Spleen (tissue), 11 donors: ENCODE measurements at regions not wholly inside any gene's neighbourhood (a gene's known extent, or its start where the extent isn't known, plus 50 kb on each side); places are given as distances from the start of the nearest gene placed in this dataset.

Experiments
- DNase-seq: peaks from one replicate; pipeline ENCODE4 v3.0.0-alpha.2; 2020
- H3K27ac ChIP-seq, 8 donors: fragments of 200-600 bp; sonication (generic) in 7 of 8; 1 replicate in 4 of 8; 2 replicates in 4 of 8; pipeline versions ENCODE4 v1.5.0 to v1.8.0; 2016 to 2021; ENCODE audit warnings: inconsistent platforms in 4 of 8, mild to moderate bottlenecking in 4 of 8, moderate library complexity in 1 of 8
- H3K27me3 ChIP-seq, 7 donors: fragments of 200-600 bp; sonication (generic) in 6 of 7; replicated peaks in 1 of 7; 1 replicate in 4 of 7; 2 replicates in 3 of 7; pipeline versions ENCODE4 v1.5.0 to v1.8.0; 2016 to 2021; ENCODE audit warnings: inconsistent platforms in 3 of 7, mild to moderate bottlenecking in 1 of 7
- H3K36me3 ChIP-seq, 6 donors: fragments of 200-600 bp; sonication (generic) in 5 of 6; 1 replicate in 4 of 6; 2 replicates in 2 of 6; pipeline versions ENCODE4 v1.5.0 to v1.8.0; 2016 to 2021; ENCODE audit warnings: inconsistent platforms in 2 of 6
- H3K4me1 ChIP-seq, 6 donors: fragments of 200-600 bp; sonication (generic) in 5 of 6; 1 replicate in 3 of 6; 2 replicates in 3 of 6; pipeline versions ENCODE4 v1.5.0 to v1.8.0; 2016 to 2021; ENCODE audit warnings: inconsistent platforms in 3 of 6
- H3K4me3 ChIP-seq, 8 donors: fragments of 200-600 bp; sonication (generic) in 7 of 8; 1 replicate in 4 of 8; 2 replicates in 4 of 8; pipeline versions ENCODE4 v1.5.0 to v1.8.0; 2016 to 2021; ENCODE audit warnings: inconsistent platforms in 4 of 8, mild to moderate bottlenecking in 4 of 8, moderate library complexity in 2 of 8
- H3K9me3 ChIP-seq, 8 donors: fragments of 200-600 bp; sonication (generic) in 7 of 8; 1 replicate in 4 of 8; 2 replicates in 4 of 8; pipeline versions ENCODE4 v1.5.0 to v1.8.0; 2016 to 2021; ENCODE audit warnings: inconsistent platforms in 4 of 8
- POLR2A ChIP-seq, 3 donors: fragments of 450-650 bp; IDR thresholded peaks; one replicate each; pipeline ENCODE4 v1.5.1; 2017; ENCODE audit warnings: antibody characterized with exemption in 3 of 3, mild to moderate bottlenecking in 1 of 3
- POLR2AphosphoS5 ChIP-seq, 3 donors: sonication (generic); formaldehyde crosslinking; IDR thresholded peaks; one replicate each; pipeline ENCODE4 v1.5.1; 2017; ENCODE audit warnings: antibody characterized with exemption in 3 of 3
- WGBS, 5 donors: extraction: QIAGEN DNeasy Blood & Tissue Kit in 3 of 5; methylation state at CpG; one replicate each; pipeline versions ENCODE4 v1.1.5 to v1.1.7; 2013 to 2018; 5-methylcytosine and 5-hydroxymethylcytosine counted together
- intact Hi-C: fragments of 100-400 bp; cut with DNase I; formaldehyde crosslinking; loops from one replicate; pipeline ENCODE4 v1.15.0; 2023; ENCODE audit warnings: low total_unique reads
- TF ChIP-seq, protein P1 (sequence below), 11 experiments: fragments of 200-600 bp in 7 of 11; fragments of 450-650 bp in 4 of 11; sonication (generic) in 4 of 11; IDR thresholded peaks in 8 of 11; conservative IDR thresholded peaks in 3 of 11; 1 replicate in 7 of 11; 2 replicates in 4 of 11; pipeline versions ENCODE4 v1.4.0 to v1.8.0; 2016 to 2021; ENCODE audit warnings: antibody characterized with exemption in 11 of 11, inconsistent platforms in 4 of 11, mild to moderate bottlenecking in 1 of 11
- donor health status: healthy with polysubstance abuse.
- donor health status: DM: no; HTN: no; CAD: no; lungs with moderate emphysema.
- donor health status: DM: no; HTN: no; CAD: no.
- donor health status: Bipolar disorder and iron deficiency.
- donor health status: healthy.
- donor health status: DM: no; HTN: no; CAD: no.
- donor health status: DM: yes; HTN: yes; CAD: no.

DNA sequence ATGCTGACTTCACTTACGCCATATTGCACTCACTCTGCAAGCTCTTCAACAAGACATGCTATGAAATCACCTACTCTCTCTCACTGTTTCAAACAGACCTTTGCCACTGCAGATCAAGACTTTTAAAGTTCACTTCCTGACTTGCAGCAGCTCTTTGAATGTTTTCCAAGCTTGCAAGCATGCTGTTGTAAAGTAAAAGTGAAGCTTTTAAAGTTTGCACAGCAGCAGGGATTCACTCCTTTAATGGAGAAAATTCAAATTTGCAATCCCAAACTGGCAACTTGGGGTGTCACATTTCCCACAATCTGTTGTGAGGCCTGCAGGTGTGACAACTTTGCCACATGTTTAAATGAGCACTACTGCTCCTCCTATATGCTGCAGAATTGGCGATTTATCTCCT, 270.9 kb downstream of the ALX1 start:
- WGBS, 5 donors: 69 to 83% (median 72%) methylated on average over 2 of the region's 2 CpGs
- H3K4me1 ChIP-seq: no peaks in the 10 kb centered on the region
- H3K4me3 ChIP-seq: no peak overlapping the region
- no peak overlapping the region for H3K27ac ChIP-seq
- no peaks in the 10 kb centered on the region for H3K36me3 ChIP-seq
- no peaks in the 10 kb centered on the region for H3K9me3 ChIP-seq
- intact Hi-C loops: no loop called here
- TF ChIP-seq, protein P1, sequence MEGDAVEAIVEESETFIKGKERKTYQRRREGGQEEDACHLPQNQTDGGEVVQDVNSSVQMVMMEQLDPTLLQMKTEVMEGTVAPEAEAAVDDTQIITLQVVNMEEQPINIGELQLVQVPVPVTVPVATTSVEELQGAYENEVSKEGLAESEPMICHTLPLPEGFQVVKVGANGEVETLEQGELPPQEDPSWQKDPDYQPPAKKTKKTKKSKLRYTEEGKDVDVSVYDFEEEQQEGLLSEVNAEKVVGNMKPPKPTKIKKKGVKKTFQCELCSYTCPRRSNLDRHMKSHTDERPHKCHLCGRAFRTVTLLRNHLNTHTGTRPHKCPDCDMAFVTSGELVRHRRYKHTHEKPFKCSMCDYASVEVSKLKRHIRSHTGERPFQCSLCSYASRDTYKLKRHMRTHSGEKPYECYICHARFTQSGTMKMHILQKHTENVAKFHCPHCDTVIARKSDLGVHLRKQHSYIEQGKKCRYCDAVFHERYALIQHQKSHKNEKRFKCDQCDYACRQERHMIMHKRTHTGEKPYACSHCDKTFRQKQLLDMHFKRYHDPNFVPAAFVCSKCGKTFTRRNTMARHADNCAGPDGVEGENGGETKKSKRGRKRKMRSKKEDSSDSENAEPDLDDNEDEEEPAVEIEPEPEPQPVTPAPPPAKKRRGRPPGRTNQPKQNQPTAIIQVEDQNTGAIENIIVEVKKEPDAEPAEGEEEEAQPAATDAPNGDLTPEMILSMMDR (IDR thresholded peaks at IDR 0.05 in 8 of 11, conservative IDR thresholded peaks at IDR 0.05 in 3 of 11): no peak
- TF ChIP-seq POLR2A (IDR thresholded peaks at IDR 0.05) (no peak), POLR2AphosphoS5 (IDR thresholded peaks at IDR 0.05) (no peak)
- DNase-seq: no peak
- no peaks in the 10 kb centered on the region for H3K27me3 ChIP-seq

DNA sequence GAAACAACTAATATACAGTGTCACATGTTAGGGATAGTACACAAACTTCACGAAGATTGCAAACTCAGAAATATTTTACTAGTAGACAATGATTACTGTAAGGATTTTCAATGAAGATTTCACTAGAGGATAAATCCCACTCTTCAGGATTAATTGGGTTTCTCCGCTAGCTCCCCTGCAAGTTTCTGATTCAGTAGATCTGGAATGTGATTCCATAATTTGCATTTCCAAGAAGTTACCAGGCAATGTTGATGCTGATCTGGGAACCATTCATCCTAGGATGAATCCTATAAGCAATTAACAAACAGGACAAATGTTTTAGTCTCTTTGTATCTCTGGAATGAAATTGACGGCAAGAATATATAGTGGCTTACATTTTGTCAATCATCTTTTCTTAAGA, 272.4 kb downstream of the ALX1 start:
- no peaks in the 10 kb centered on the region for H3K36me3 ChIP-seq
- no peak for TF ChIP-seq POLR2A (IDR thresholded peaks at IDR 0.05)
- TF ChIP-seq POLR2AphosphoS5 (IDR thresholded peaks at IDR 0.05): no peak
- TF ChIP-seq, protein P1 (IDR thresholded peaks at IDR 0.05 in 8 of 11, conservative IDR thresholded peaks at IDR 0.05 in 3 of 11): no peak
- no peaks in the 10 kb centered on the region for H3K27me3 ChIP-seq
- no peaks in the 10 kb centered on the region for H3K9me3 ChIP-seq
- H3K4me3 ChIP-seq: no peak overlapping the region
- no peak for DNase-seq
- H3K27ac ChIP-seq: no peak overlapping the region
- 88 to 95% (median 93%) methylated on average over 3 of the region's 3 CpGs for WGBS, 5 donors
- intact Hi-C loops: no loop called here
- H3K4me1 ChIP-seq: no peaks in the 10 kb centered on the region

DNA sequence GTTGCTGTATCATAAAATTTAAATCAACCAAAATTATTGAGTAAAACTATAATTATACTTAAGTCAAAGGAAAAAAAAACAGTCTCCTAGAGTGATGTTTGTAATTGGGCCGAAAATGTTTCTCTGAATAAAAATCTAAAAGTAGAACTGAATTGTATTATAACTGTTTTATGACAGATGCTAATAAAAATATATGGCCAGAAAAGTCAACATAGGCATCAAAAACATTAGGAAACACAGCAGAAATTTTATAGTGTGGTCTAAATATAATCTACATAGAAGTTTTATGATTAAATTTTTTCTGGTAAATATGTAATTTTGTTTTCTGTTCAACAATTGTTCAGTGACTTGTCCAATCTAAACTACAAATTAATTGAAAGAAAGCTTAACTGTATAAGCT, 277.8 kb downstream of the ALX1 start:
- no peak for DNase-seq
- no peaks in the 10 kb centered on the region for H3K4me1 ChIP-seq
- TF ChIP-seq, protein P1 (IDR thresholded peaks at IDR 0.05 in 8 of 11, conservative IDR thresholded peaks at IDR 0.05 in 3 of 11): no peak
- TF ChIP-seq POLR2AphosphoS5 (IDR thresholded peaks at IDR 0.05): no peak
- no peak overlapping the region for H3K27ac ChIP-seq
- no peaks in the 10 kb centered on the region for H3K9me3 ChIP-seq
- 66 to 88% (median 80%) methylated on average over 1 of the region's 1 CpG for WGBS, 5 donors
- intact Hi-C loops: no loop called here
- no peak overlapping the region for H3K4me3 ChIP-seq
- H3K36me3 ChIP-seq: no peaks in the 10 kb centered on the region
- no peaks in the 10 kb centered on the region for H3K27me3 ChIP-seq

DNA sequence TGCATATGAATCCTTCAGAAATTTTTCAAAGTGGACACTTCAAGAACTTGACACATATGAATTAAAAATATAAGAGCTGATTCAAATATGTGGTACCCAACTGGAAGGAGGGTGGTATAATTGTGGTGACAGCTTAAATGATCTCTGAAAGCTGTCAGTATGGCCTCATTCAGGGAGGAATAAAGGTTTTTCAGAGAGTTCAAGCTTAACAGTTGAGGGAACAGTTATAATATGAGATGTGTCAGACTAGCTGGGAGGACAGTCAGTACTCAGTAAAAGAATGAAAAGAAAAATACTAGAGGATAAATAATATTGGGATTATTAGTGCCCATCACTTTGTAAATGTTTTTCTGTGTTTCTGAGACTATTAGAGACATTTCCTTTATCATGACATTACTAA, 277.5 kb downstream of the RASSF9 start:
- intact Hi-C loops: no loop called here
- H3K27ac ChIP-seq: no peak overlapping the region
- no peaks in the 10 kb centered on the region for H3K4me1 ChIP-seq
- H3K27me3 ChIP-seq: no peaks in the 10 kb centered on the region
- DNase-seq: no peak
- H3K4me3 ChIP-seq: no peak overlapping the region
- TF ChIP-seq, protein P1 (IDR thresholded peaks at IDR 0.05 in 8 of 11, conservative IDR thresholded peaks at IDR 0.05 in 3 of 11): no peak
- TF ChIP-seq POLR2A (IDR thresholded peaks at IDR 0.05) (no peak), POLR2AphosphoS5 (IDR thresholded peaks at IDR 0.05) (no peak)
- no peaks in the 10 kb centered on the region for H3K36me3 ChIP-seq
- no peaks in the 10 kb centered on the region for H3K9me3 ChIP-seq
